IgD-negative memory B cell (primary cell): ENCODE measurements at regions not wholly inside any gene's neighbourhood (a gene's known extent, or its start where the extent isn't known, plus 50 kb on each side); places are given as distances from the start of the nearest gene placed in this dataset.

Experiments used
- H3K27ac Mint-ChIP-seq, 3 donors: one replicate each; pipeline ENCODE4 v1.8.0; 2020 to 2022; ENCODE audit warnings: mild to moderate bottlenecking in 3 of 3, mixed read lengths in 3 of 3, moderate library complexity in 1 of 3
- H3K27me3 Mint-ChIP-seq: one replicate; pipeline ENCODE4 v1.8.0; 2021; ENCODE audit warnings: mixed read lengths
- H3K36me3 Mint-ChIP-seq: one replicate; pipeline ENCODE4 v1.8.0; 2020; ENCODE audit warnings: mild to moderate bottlenecking, mixed read lengths
- H3K4me1 Mint-ChIP-seq, 3 donors: one replicate each; pipeline ENCODE4 v1.8.0; 2020 to 2022; ENCODE audit warnings: mixed read lengths in 3 of 3, mild to moderate bottlenecking in 1 of 3
- H3K4me3 Mint-ChIP-seq, 4 donors: one replicate each; pipeline ENCODE4 v1.8.0; 2020 to 2022; ENCODE audit warnings: mild to moderate bottlenecking in 4 of 4, mixed read lengths in 4 of 4, moderate library complexity in 3 of 4
- H3K9me3 Mint-ChIP-seq, 3 donors: one replicate each; pipeline ENCODE4 v1.8.0; 2020 to 2021; ENCODE audit warnings: mixed read lengths in 3 of 3, mild to moderate bottlenecking in 1 of 3

DNA sequence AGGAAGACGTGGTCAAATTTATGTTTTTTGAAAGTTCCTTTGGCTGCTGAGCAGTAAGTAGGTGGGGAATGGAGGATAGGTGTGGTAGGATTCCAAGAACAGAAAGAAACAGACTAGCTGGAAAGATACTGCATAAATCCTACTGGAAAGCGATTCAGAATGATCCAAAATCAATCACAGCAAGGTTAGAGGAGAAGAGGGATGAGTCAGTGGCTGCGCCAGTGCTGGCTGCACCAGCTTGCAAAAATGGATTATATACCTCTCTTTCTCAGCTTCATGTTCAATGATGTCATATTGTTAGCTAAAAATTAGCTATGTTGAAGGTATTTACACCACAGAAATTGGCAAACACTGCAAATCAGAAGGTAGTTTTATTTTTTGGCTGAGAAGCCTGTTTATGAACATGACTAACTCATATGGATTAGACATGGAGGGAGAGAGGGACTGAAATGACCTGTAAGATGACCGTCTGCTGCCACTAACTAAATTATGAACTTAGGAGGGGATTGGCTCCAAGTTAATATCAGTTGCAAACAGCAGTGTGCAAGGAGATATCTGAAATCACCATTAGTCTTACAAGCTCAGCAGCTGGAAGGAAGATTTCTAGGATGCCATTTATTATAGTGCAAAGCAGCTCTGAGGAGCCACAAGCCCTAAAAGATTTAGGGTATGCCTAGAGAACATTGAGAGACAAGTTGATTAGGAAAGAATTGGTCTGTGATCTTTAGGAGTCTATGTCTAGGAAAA, 405.3 kb downstream of the MID1IP1 start:
- Mint-ChIP-seq H3K4me3 (no peak overlapping the region), H3K9me3 (peaks cover 0 to 2% (median 0%) of the 10 kb centered on the region in 3 donors), H3K4me1 (no peaks in the 10 kb centered on the region), H3K27me3 (peaks cover 20% of the 10 kb centered on the region), H3K36me3 (peaks cover 1% of the 10 kb centered on the region), H3K27ac (no peak overlapping the region)

DNA sequence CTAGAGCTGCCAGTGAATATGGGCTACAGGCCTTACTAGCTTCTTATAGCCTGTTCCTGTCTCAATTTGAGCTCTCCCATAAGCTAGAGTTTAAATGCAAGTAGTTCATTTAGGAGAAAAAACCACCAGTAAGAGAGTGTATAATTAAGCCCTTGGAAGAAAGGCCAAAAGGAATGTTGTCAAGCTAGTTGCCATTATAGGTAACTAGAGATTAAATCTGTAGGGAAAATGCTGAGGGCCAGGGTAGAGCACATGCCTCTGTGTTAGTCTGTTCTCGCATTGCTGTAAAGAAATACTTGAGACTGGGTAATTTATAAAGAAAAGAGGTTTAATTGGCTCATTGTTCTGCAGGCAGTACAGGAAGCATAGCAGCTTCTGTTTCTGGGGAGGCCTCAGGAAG, 410.2 kb downstream of the MID1IP1 start:
- no peaks in the 10 kb centered on the region for H3K4me1 Mint-ChIP-seq

GRCh38 chrX:39212456-39212855, 411.2 kb downstream of the MID1IP1 start:
- no peak overlapping the region for H3K27ac Mint-ChIP-seq
- H3K27me3 Mint-ChIP-seq: peaks cover 12% of the 10 kb centered on the region
- H3K9me3 Mint-ChIP-seq: peaks cover 0 to 2% (median 0%) of the 10 kb centered on the region in 3 donors
- H3K4me1 Mint-ChIP-seq: no peaks in the 10 kb centered on the region
- no peak overlapping the region for H3K4me3 Mint-ChIP-seq
- no peaks in the 10 kb centered on the region for H3K36me3 Mint-ChIP-seq

More for the DNA sequence above, 410.2 kb downstream of the MID1IP1 start:
- Mint-ChIP-seq H3K27me3 (peaks cover 10% of the 10 kb centered on the region), H3K4me3 (no peak overlapping the region), H3K36me3 (no peaks in the 10 kb centered on the region), H3K27ac (no peak overlapping the region), H3K9me3 (peaks cover 0 to 2% (median 0%) of the 10 kb centered on the region in 3 donors)

- no peaks in the 10 kb centered on the region for H3K36me3 Mint-ChIP-seq
- no peak overlapping the region for H3K4me3 Mint-ChIP-seq
- H3K9me3 Mint-ChIP-seq: peaks cover 0 to 2% (median 0%) of the 10 kb centered on the region in 3 donors
- no peak overlapping the region for H3K27ac Mint-ChIP-seq
- H3K27me3 Mint-ChIP-seq: peaks cover 8% of the 10 kb centered on the region
- H3K4me1 Mint-ChIP-seq: no peaks in the 10 kb centered on the region
Measured at GRCh38 chrX:39214387-39215126, 413.3 kb downstream of the MID1IP1 start.

- H3K4me1 Mint-ChIP-seq: no peaks in the 10 kb centered on the region
- no peaks in the 10 kb centered on the region for H3K36me3 Mint-ChIP-seq
- no peak overlapping the region for H3K27ac Mint-ChIP-seq
- no peak overlapping the region for H3K4me3 Mint-ChIP-seq
- peaks cover 14% of the 10 kb centered on the region for H3K27me3 Mint-ChIP-seq
- H3K9me3 Mint-ChIP-seq: no peaks in the 10 kb centered on the region
Measured at GRCh38 chrX:39220952-39221351, 419.7 kb downstream of the MID1IP1 start.

DNA sequence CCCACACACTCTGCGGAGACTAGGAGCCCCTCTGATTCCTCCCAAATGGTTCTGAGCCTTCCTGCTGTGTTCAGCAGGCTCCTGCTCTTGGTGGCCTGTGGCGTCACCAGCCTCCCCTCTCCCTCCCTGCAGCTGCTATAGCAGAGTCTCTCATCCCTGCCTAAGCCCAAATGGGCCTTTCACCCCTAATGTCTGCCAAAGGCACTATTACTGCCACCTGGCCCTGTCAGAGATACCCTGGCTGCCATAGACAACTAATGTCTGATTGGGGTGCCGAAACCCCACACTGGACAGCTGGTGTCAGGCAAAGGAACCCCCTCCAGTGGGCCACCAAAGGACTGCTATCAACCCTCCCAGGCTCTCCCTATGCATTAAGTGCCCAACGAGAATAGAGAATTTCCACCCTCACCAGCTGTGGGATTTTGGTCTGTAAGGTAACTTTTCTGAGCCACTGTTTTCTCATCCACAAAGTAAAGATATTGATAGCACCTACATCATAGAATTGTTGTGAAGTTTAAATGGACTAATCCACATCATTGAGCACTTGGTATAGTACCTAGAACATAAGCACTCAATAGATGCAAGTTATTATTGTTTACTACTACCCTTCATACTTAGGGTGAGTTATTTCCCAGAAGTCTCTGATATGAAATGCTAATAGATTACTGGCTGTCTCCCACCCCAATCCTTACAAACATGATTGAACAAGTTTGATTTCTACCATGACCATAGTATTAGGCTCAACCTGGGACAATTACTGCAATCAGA, 421.3 kb downstream of the MID1IP1 start:
- H3K27me3 Mint-ChIP-seq: peaks cover 10% of the 10 kb centered on the region

DNA sequence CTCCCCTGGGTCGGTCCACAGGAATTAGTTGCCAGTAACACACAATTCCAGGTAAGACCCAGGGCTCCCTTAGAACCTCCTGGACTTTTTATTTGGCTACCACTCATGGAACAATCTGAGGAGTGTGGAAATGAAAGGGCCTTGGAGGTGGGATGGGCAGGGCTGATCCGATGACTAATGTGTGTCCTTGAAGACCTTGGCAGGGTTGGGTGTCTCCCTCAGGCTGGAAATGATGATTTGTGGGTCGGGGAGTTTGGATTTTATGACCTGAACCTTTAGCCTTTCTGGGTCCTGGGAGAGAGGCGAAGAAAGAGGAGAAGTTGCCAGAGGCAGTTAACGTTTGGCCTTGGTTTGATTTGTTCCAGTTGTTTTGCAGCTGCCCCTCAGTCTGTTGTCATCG, 425.0 kb downstream of the MID1IP1 start:
- Mint-ChIP-seq H3K4me1 (no peaks in the 10 kb centered on the region), H3K36me3 (no peaks in the 10 kb centered on the region), H3K9me3 (no peaks in the 10 kb centered on the region), H3K27ac (no peak overlapping the region), H3K27me3 (peaks cover 5% of the 10 kb centered on the region), H3K4me3 (no peak overlapping the region)

More for the DNA sequence above, 421.3 kb downstream of the MID1IP1 start:
- no peak overlapping the region for H3K27ac Mint-ChIP-seq
- no peaks in the 10 kb centered on the region for H3K36me3 Mint-ChIP-seq
- no peak overlapping the region for H3K4me3 Mint-ChIP-seq
- H3K4me1 Mint-ChIP-seq: no peaks in the 10 kb centered on the region
- H3K9me3 Mint-ChIP-seq: no peaks in the 10 kb centered on the region

GRCh38 chrX:39227371-39227770, 426.1 kb downstream of the MID1IP1 start:
- H3K36me3 Mint-ChIP-seq: no peaks in the 10 kb centered on the region
- H3K27me3 Mint-ChIP-seq: peaks cover under 1% of the 10 kb centered on the region
- no peaks in the 10 kb centered on the region for H3K4me1 Mint-ChIP-seq
- no peaks in the 10 kb centered on the region for H3K9me3 Mint-ChIP-seq
- no peak overlapping the region for H3K4me3 Mint-ChIP-seq
- H3K27ac Mint-ChIP-seq: no peak overlapping the region

DNA sequence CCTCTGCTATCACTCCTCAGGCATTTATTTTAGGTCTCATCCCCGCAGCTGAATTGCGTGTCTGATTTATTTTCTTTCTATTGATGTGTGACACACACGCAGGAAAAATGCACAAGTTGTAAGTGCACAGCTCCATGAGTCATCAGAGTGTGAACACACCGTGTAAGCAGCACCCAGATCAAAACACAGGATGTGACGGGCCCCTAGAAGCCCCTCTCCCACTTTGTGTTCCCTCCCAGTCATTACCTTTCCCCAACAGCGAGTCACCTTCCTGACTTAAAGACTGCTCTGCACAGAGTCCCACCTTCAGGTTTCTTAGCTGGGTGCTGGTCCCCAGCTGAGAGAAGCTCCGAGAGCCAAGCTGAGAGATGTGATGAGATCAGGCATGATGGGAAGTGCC, 436.7 kb downstream of the MID1IP1 start:
- Mint-ChIP-seq H3K4me3 (no peak overlapping the region), H3K27me3 (peaks cover 6% of the 10 kb centered on the region), H3K27ac (no peak overlapping the region), H3K9me3 (no peaks in the 10 kb centered on the region), H3K36me3 (no peaks in the 10 kb centered on the region), H3K4me1 (peaks cover 0 to 5% (median 2%) of the 10 kb centered on the region in 3 donors)

- Mint-ChIP-seq H3K27me3 (peaks cover 6% of the 10 kb centered on the region), H3K27ac (no peak overlapping the region), H3K4me1 (peaks cover 0 to 2% (median 0%) of the 10 kb centered on the region in 3 donors), H3K4me3 (no peak overlapping the region), H3K36me3 (no peaks in the 10 kb centered on the region), H3K9me3 (no peaks in the 10 kb centered on the region)
Measured at GRCh38 chrX:39242187-39242586, 440.9 kb downstream of the MID1IP1 start.

DNA sequence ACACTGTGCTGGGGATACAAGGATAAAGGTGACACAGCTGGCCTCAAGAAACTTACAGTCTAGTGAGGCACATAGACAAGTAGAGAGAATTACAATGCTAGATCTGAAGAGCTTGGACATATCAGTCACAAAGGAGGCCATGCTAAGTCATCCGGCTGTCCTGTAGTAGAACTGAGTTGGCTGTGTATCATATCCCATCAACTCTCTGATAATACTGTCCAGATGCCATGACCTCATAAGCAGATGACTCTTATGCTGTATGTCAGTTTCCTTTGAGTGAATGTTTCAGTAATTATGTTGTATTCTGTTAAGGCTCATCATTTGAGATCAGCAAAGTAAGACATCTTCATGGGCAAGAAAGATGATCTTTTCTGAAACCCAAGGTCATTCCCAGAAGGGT, 442.9 kb downstream of the MID1IP1 start:
- Mint-ChIP-seq H3K4me3 (no peak overlapping the region), H3K9me3 (peaks cover 0 to 3% (median 0%) of the 10 kb centered on the region in 3 donors), H3K4me1 (peaks cover 0 to 2% (median 0%) of the 10 kb centered on the region in 3 donors), H3K36me3 (no peaks in the 10 kb centered on the region), H3K27ac (no peak overlapping the region), H3K27me3 (peaks cover 6% of the 10 kb centered on the region)

GRCh38 chrX:39245024-39245423, 443.8 kb downstream of the MID1IP1 start:
- no peak overlapping the region for H3K27ac Mint-ChIP-seq

GRCh38 chrX:39247536-39247935, 446.3 kb downstream of the MID1IP1 start:
- H3K27ac Mint-ChIP-seq: no peak overlapping the region
- H3K36me3 Mint-ChIP-seq: no peaks in the 10 kb centered on the region
- H3K27me3 Mint-ChIP-seq: peaks cover 6% of the 10 kb centered on the region
- peaks cover 0 to 1% (median 0%) of the 10 kb centered on the region in 3 donors for H3K4me1 Mint-ChIP-seq
- H3K4me3 Mint-ChIP-seq: no peak overlapping the region
- peaks cover 0 to 7% (median 0%) of the 10 kb centered on the region in 3 donors for H3K9me3 Mint-ChIP-seq

More at GRCh38 chrX:39245024-39245423, 443.8 kb downstream of the MID1IP1 start:
- peaks cover 0 to 3% (median 0%) of the 10 kb centered on the region in 3 donors for H3K9me3 Mint-ChIP-seq
- H3K4me3 Mint-ChIP-seq: no peak overlapping the region
- H3K27me3 Mint-ChIP-seq: peaks cover 9% of the 10 kb centered on the region
- no peaks in the 10 kb centered on the region for H3K36me3 Mint-ChIP-seq
- peaks cover 0 to 2% (median 0%) of the 10 kb centered on the region in 3 donors for H3K4me1 Mint-ChIP-seq

GRCh38 chrX:39248330-39248729, 447.1 kb downstream of the MID1IP1 start:
- H3K27me3 Mint-ChIP-seq: peaks cover 9% of the 10 kb centered on the region
- peaks cover 0 to 1% (median 0%) of the 10 kb centered on the region in 3 donors for H3K4me1 Mint-ChIP-seq
- H3K36me3 Mint-ChIP-seq: no peaks in the 10 kb centered on the region
- peaks cover 0 to 7% (median 2%) of the 10 kb centered on the region in 3 donors for H3K9me3 Mint-ChIP-seq
- H3K4me3 Mint-ChIP-seq: no peak overlapping the region
- no peak overlapping the region for H3K27ac Mint-ChIP-seq

GRCh38 chrX:39249999-39250398, 448.7 kb downstream of the MID1IP1 start:
- no peaks in the 10 kb centered on the region for H3K36me3 Mint-ChIP-seq
- H3K27me3 Mint-ChIP-seq: peaks cover 12% of the 10 kb centered on the region
- H3K9me3 Mint-ChIP-seq: peaks cover 0 to 7% (median 4%) of the 10 kb centered on the region in 3 donors
- H3K27ac Mint-ChIP-seq: no peak overlapping the region
- peaks cover 0 to 1% (median 0%) of the 10 kb centered on the region in 3 donors for H3K4me1 Mint-ChIP-seq
- no peak overlapping the region for H3K4me3 Mint-ChIP-seq
